ENCODE measurements at regions not wholly inside any gene's neighbourhood (a gene's known extent, or its start where the extent isn't known, plus 50 kb on each side); places are given as distances from the start of the nearest gene placed in this dataset.

GRCh38 chr13:105787632-105788031 lies 747.8 kb downstream of the EFNB2 start:
- no peak for ATAC-seq (ENCODE audit: low read depth)

GRCh38 chr13:105785436-105785835 lies 750.0 kb downstream of the EFNB2 start:
- no peaks in the 10 kb centered on the region for H3K36me3 ChIP-seq (ENCODE audit: low read depth)
- H3K9me3 ChIP-seq (ENCODE audit: severe bottlenecking) = no peaks in the 10 kb centered on the region
- no peak for TF ChIP-seq CTCF (IDR thresholded peaks at IDR 0.05; ENCODE audit: poor library complexity, severe bottlenecking)
- H3K27ac ChIP-seq (ENCODE audit: poor library complexity, severe bottlenecking) = no peak overlapping the region
- H3K4me3 ChIP-seq (ENCODE audit: severe bottlenecking) = no peak overlapping the region
- H3K4me1 ChIP-seq (ENCODE audit: insufficient read depth, poor library complexity, severe bottlenecking) = no peaks in the 10 kb centered on the region
- no peak for DNase-seq (ENCODE audit: low spot score)
- ATAC-seq (ENCODE audit: low read depth) = no peak
- H3K27me3 ChIP-seq (ENCODE audit: insufficient read depth, poor library complexity, severe bottlenecking) = no peaks in the 10 kb centered on the region

More at GRCh38 chr13:105787632-105788031, 747.8 kb downstream of the EFNB2 start:
- Histone ChIP-seq H3K4me3 (ENCODE audit: severe bottlenecking) (no peak overlapping the region), H3K4me1 (ENCODE audit: insufficient read depth, poor library complexity, severe bottlenecking) (no peaks in the 10 kb centered on the region), H3K36me3 (ENCODE audit: low read depth) (no peaks in the 10 kb centered on the region), H3K27ac (ENCODE audit: poor library complexity, severe bottlenecking) (no peak overlapping the region), H3K9me3 (ENCODE audit: severe bottlenecking) (no peaks in the 10 kb centered on the region), H3K27me3 (ENCODE audit: insufficient read depth, poor library complexity, severe bottlenecking) (no peaks in the 10 kb centered on the region)
- no peak for TF ChIP-seq CTCF (IDR thresholded peaks at IDR 0.05; ENCODE audit: poor library complexity, severe bottlenecking)
- DNase-seq (ENCODE audit: low spot score) = no peak

- no peak for ATAC-seq (ENCODE audit: low read depth)
- no peak for TF ChIP-seq CTCF (IDR thresholded peaks at IDR 0.05; ENCODE audit: poor library complexity, severe bottlenecking)
Observed at GRCh38 chr13:105783261-105783660, 752.2 kb downstream of the EFNB2 start.

GRCh38 chr13:105778196-105778595 lies 757.3 kb downstream of the EFNB2 start:
- H3K27ac ChIP-seq (ENCODE audit: poor library complexity, severe bottlenecking) = no peak overlapping the region
- H3K4me1 ChIP-seq (ENCODE audit: insufficient read depth, poor library complexity, severe bottlenecking) = peaks cover 13% of the 10 kb centered on the region
- ATAC-seq (ENCODE audit: low read depth) (no peak), DNase-seq (ENCODE audit: low spot score) (no peak)
- no peak for TF ChIP-seq CTCF (IDR thresholded peaks at IDR 0.05; ENCODE audit: poor library complexity, severe bottlenecking)
- H3K4me3 ChIP-seq (ENCODE audit: severe bottlenecking) = no peak overlapping the region
- H3K9me3 ChIP-seq (ENCODE audit: severe bottlenecking) = no peaks in the 10 kb centered on the region
- H3K27me3 ChIP-seq (ENCODE audit: insufficient read depth, poor library complexity, severe bottlenecking) = no peaks in the 10 kb centered on the region
- no peaks in the 10 kb centered on the region for H3K36me3 ChIP-seq (ENCODE audit: low read depth)

More at GRCh38 chr13:105783261-105783660, 752.2 kb downstream of the EFNB2 start:
- DNase-seq (ENCODE audit: low spot score) = no peak
- Histone ChIP-seq H3K4me3 (ENCODE audit: severe bottlenecking) (no peak overlapping the region), H3K4me1 (ENCODE audit: insufficient read depth, poor library complexity, severe bottlenecking) (no peaks in the 10 kb centered on the region), H3K27me3 (ENCODE audit: insufficient read depth, poor library complexity, severe bottlenecking) (no peaks in the 10 kb centered on the region), H3K9me3 (ENCODE audit: severe bottlenecking) (no peaks in the 10 kb centered on the region), H3K36me3 (ENCODE audit: low read depth) (no peaks in the 10 kb centered on the region), H3K27ac (ENCODE audit: poor library complexity, severe bottlenecking) (no peak overlapping the region)

- no peak overlapping the region for H3K27ac ChIP-seq (ENCODE audit: poor library complexity, severe bottlenecking)
- no peaks in the 10 kb centered on the region for H3K36me3 ChIP-seq (ENCODE audit: low read depth)
- DNase-seq (ENCODE audit: low spot score) = no peak
- peaks cover 13% of the 10 kb centered on the region for H3K4me1 ChIP-seq (ENCODE audit: insufficient read depth, poor library complexity, severe bottlenecking)
- no peaks in the 10 kb centered on the region for H3K9me3 ChIP-seq (ENCODE audit: severe bottlenecking)
- no peaks in the 10 kb centered on the region for H3K27me3 ChIP-seq (ENCODE audit: insufficient read depth, poor library complexity, severe bottlenecking)
- ATAC-seq (ENCODE audit: low read depth) = peak; percentile 62
- TF ChIP-seq CTCF (IDR thresholded peaks at IDR 0.05; ENCODE audit: poor library complexity, severe bottlenecking) = no peak
- no peak overlapping the region for H3K4me3 ChIP-seq (ENCODE audit: severe bottlenecking)
Observed at GRCh38 chr13:105774739-105775460, 760.6 kb downstream of the EFNB2 start.

All from RWPE2 (cell line).